IMR-90 (cell line): ENCODE measurements at regions not wholly inside any gene's neighbourhood (a gene's known extent, or its start where the extent isn't known, plus 50 kb on each side); places are given as distances from the start of the nearest gene placed in this dataset.

Experiments
- CEBPB ChIP-seq: IDR thresholded peaks from 2 replicates; pipeline ENCODE4 v1.6.1; 2012; ENCODE audit warnings: low read depth, low read length, improper control_type of control experiment
- CHD1 ChIP-seq: IDR thresholded peaks from 2 replicates; pipeline ENCODE4 v1.6.1; 2012; ENCODE audit warnings: low read depth, low read length, improper control_type of control experiment
- CTCF ChIP-seq: conservative IDR thresholded peaks from 2 replicates; pipeline ENCODE4 v1.5.1; 2012; ENCODE audit warnings: mild to moderate bottlenecking, low read depth, low read length, improper control_type of control experiment
- POLR2A ChIP-seq: IDR thresholded peaks from 2 replicates; pipeline ENCODE4 v1.6.1; 2012; ENCODE audit warnings: mild to moderate bottlenecking, low read depth, low read length
- RFX5 ChIP-seq: IDR thresholded peaks from 2 replicates; pipeline ENCODE4 v1.8.0; 2012; ENCODE audit warnings: low read depth, mild to moderate bottlenecking, low read length, moderate library complexity

- TF ChIP-seq POLR2A: no peak
- TF ChIP-seq CTCF: no peak
- no peak for TF ChIP-seq RFX5
- no peak for TF ChIP-seq CEBPB
- TF ChIP-seq CHD1: no peak
These were observed 246.9 kb upstream of the ZNF462 start for GRCh38 chr9:106616026-106616425.
